ENCODE measurements at regions not wholly inside any gene's neighbourhood (a gene's known extent, or its start where the extent isn't known, plus 50 kb on each side); places are given as distances from the start of the nearest gene placed in this dataset.

DNA sequence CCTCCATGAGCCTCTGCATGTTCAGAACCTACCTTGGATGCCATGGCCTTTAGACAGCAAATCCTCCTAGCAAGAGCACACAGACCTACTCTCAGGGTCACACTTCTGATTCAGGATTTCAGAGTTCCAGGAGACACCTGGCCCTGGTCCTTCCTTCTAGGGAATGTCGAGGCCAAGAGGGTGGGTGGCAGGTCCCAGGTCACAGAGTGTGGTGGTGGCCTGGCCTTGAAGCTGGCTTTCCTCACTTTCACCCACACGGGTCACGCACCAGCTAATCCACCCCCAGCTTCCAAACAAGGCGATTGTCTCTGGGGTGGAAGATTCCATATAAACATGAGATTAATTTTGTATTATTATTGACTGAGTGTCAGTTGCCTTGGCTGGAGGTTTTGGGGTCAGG, 328.3 kb upstream of the RTL1 start:
- Histone ChIP-seq H3K36me3 (no peaks in the 10 kb centered on the region), H3K4me3 (no peak overlapping the region), H3K27ac (replicated peaks in 1 of 4) (no peak overlapping the region), H3K27me3 (peaks cover 0 to under 1% (median 0%) of the 10 kb centered on the region in 4 donors), H3K4me1 (peaks cover 0 to 10% (median 4%) of the 10 kb centered on the region in 4 donors), H3K9me3 (no peaks in the 10 kb centered on the region)
- 83% methylated on average over 4 of the region's 4 CpGs for WGBS
- intact Hi-C loops (cut with DNase I), result no loop called here
- TF ChIP-seq POLR2A (IDR thresholded peaks at IDR 0.05; ENCODE audit: low read depth), result no peak
- no peak for TF ChIP-seq POLR2AphosphoS5 (IDR thresholded peaks at IDR 0.05)
- no peak for TF ChIP-seq CTCF (IDR thresholded peaks at IDR 0.05)
- TF ChIP-seq EP300 (IDR thresholded peaks at IDR 0.05), result no peak
- no peak for DNase-seq (ENCODE audit: extremely low spot score)

DNA sequence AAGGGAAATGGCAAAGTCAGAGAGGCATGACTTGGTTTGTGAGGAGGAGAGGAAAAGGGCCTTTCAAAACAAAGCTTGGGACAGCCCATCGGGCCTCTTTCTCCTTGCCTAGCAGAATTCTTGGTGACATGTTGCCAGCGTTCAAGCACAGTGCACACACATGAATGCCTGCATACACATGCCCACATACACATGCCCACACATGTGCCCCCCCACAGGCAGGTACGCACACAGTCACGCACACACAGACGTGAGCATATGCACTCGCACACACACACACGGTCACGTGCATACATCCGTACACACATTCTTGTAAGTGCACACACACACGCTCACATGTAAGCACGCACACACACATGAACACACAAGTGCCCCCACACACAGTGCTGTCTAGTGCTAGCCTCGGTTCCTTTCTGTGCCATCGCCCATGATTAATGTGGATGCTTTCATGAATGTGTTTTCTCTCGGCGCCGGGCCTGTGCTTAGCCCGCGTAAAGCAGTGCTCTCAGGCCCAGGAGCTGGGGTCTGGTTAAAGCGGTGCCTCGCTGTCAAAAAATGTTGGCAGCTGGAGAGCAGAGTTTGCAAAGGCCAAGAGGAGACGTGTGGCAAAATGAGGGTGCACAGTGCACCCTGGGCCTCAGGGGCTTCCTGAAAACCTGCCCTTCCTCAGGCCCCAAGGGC, 328.8 kb upstream of the DIO3 start:
- peaks cover 0 to 7% (median 0%) of the 10 kb centered on the region in 4 donors for H3K27me3 ChIP-seq
- WGBS, result 75% methylated on average over 18 of the region's 21 CpGs
- no peak overlapping the region for H3K4me3 ChIP-seq
- no peak for DNase-seq (ENCODE audit: extremely low spot score)
- H3K4me1 ChIP-seq, result peaks cover 0 to 10% (median 4%) of the 10 kb centered on the region in 4 donors
- no peak for TF ChIP-seq POLR2AphosphoS5 (IDR thresholded peaks at IDR 0.05)
- no peak for TF ChIP-seq POLR2A (IDR thresholded peaks at IDR 0.05; ENCODE audit: low read depth)
- TF ChIP-seq EP300 (IDR thresholded peaks at IDR 0.05), result no peak
- no peak for TF ChIP-seq CTCF (IDR thresholded peaks at IDR 0.05)
- no peaks in the 10 kb centered on the region for H3K9me3 ChIP-seq
- intact Hi-C loops (cut with DNase I), result no loop called here
- no peak overlapping the region for H3K27ac ChIP-seq (replicated peaks in 1 of 4)
- no peaks in the 10 kb centered on the region for H3K36me3 ChIP-seq

DNA sequence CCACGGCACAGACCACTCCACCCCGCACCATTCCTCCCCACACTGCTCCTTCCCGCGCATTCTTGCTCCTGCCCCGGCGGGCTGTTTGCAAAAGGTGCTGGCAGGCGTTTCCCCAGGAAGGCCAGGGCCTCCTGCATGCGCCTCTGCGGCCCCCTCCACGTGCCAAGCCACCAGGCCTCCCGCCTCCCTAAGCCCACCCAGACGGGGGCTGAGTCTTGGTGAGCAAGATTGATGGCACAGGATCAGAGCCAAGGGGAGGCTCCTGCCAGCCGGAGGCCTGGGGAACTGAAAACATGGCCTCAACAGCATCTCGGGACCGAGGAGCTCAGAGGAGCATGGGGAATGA, 328.3 kb upstream of the DIO3 start:
- intact Hi-C loops (cut with DNase I), result no loop called here
- no peak for DNase-seq (ENCODE audit: extremely low spot score)
- WGBS, result 24% methylated on average over 3 of the region's 15 CpGs
- Histone ChIP-seq H3K36me3 (no peaks in the 10 kb centered on the region), H3K9me3 (no peaks in the 10 kb centered on the region), H3K27me3 (peaks cover 0 to 7% (median 0%) of the 10 kb centered on the region in 4 donors), H3K4me3 (no peak overlapping the region), H3K4me1 (peaks cover 0 to 10% (median 4%) of the 10 kb centered on the region in 4 donors), H3K27ac (replicated peaks in 1 of 4) (no peak overlapping the region)
- TF ChIP-seq EP300 (IDR thresholded peaks at IDR 0.05) (no peak), POLR2A (IDR thresholded peaks at IDR 0.05; ENCODE audit: low read depth) (no peak), CTCF (IDR thresholded peaks at IDR 0.05) (no peak), POLR2AphosphoS5 (IDR thresholded peaks at IDR 0.05) (no peak)

GRCh38 chr14:101233391-101233790, 327.9 kb upstream of the DIO3 start:
- Histone ChIP-seq H3K9me3 (no peaks in the 10 kb centered on the region), H3K27ac (replicated peaks in 1 of 4) (no peak overlapping the region), H3K36me3 (no peaks in the 10 kb centered on the region), H3K4me3 (no peak overlapping the region), H3K27me3 (peaks cover 0 to 7% (median 0%) of the 10 kb centered on the region in 4 donors), H3K4me1 (peaks cover 0 to 10% (median 4%) of the 10 kb centered on the region in 4 donors)
- DNase-seq (ENCODE audit: extremely low spot score), result no peak
- WGBS, result 71% methylated on average over 10 of the region's 12 CpGs
- intact Hi-C loops (cut with DNase I), result no loop called here
- TF ChIP-seq POLR2A (IDR thresholded peaks at IDR 0.05; ENCODE audit: low read depth), result no peak
- TF ChIP-seq EP300 (IDR thresholded peaks at IDR 0.05), result no peak
- no peak for TF ChIP-seq CTCF (IDR thresholded peaks at IDR 0.05)
- no peak for TF ChIP-seq POLR2AphosphoS5 (IDR thresholded peaks at IDR 0.05)

DNA sequence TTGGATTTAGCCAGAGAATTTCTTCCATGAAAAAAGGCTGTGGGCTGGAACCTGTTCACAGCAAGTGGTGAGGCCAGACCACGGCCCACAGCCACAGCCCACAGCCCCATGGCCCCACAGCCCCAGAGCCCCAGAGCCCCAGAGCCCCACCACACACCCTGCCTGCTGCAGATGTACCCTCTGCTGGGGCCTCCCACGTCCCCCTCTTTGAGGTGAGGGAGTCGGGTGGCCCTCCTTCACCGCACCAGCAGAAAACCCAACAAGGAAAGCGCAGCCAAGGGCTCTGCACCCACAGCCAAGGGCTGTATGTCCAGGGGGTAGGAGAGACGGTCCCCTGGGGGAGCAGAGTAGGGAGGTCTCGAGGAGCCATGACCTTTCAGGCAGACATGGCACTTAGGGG, 327.5 kb upstream of the DIO3 start:
- DNase-seq (ENCODE audit: extremely low spot score), result no peak
- 81% methylated on average over 4 of the region's 7 CpGs for WGBS

More for the DNA sequence above, 327.5 kb upstream of the DIO3 start:
- no peak overlapping the region for H3K27ac ChIP-seq (replicated peaks in 1 of 4)
- TF ChIP-seq CTCF (IDR thresholded peaks at IDR 0.05) (no peak), EP300 (IDR thresholded peaks at IDR 0.05) (no peak), POLR2A (IDR thresholded peaks at IDR 0.05; ENCODE audit: low read depth) (no peak), POLR2AphosphoS5 (IDR thresholded peaks at IDR 0.05) (no peak)
- H3K9me3 ChIP-seq, result no peaks in the 10 kb centered on the region
- H3K27me3 ChIP-seq, result peaks cover 0 to 7% (median 0%) of the 10 kb centered on the region in 4 donors
- intact Hi-C loops (cut with DNase I), result no loop called here
- peaks cover 0 to 10% (median 4%) of the 10 kb centered on the region in 4 donors for H3K4me1 ChIP-seq
- H3K4me3 ChIP-seq, result no peak overlapping the region
- H3K36me3 ChIP-seq, result no peaks in the 10 kb centered on the region
